ENCODE measurements at regions not wholly inside any gene's neighbourhood (a gene's known extent, or its start where the extent isn't known, plus 50 kb on each side); places are given as distances from the start of the nearest gene placed in this dataset.
"Not testable (repeated sequence)": the region's sequence is repeated elsewhere in the genome, so short reads cannot be mapped to it uniquely, and the experiment has no call there.

GRCh38 chr19:23984911-23985310, 70.2 kb downstream of the ZNF726 start:
- not testable (repeated sequence) for DNase-seq

- no peak for DNase-seq
Measured at GRCh38 chr19:23986623-23987022, 71.9 kb downstream of the ZNF726 start.

- DNase-seq, result no peak
Measured at GRCh38 chr19:23991170-23991569, 76.5 kb downstream of the ZNF726 start.

- no peak for DNase-seq
Measured at GRCh38 chr19:23992348-23992747, 77.7 kb downstream of the ZNF726 start.

- DNase-seq, result no peak
Measured at GRCh38 chr19:23993440-23993839, 78.8 kb downstream of the ZNF726 start.

- DNase-seq, result no peak
Measured at GRCh38 chr19:23996549-23996948, 81.9 kb downstream of the ZNF726 start.

GRCh38 chr19:23998568-23998967, 83.9 kb downstream of the ZNF726 start:
- DNase-seq, result no peak

GRCh38 chr19:23999821-24000610, 85.3 kb downstream of the ZNF726 start:
- no peak for DNase-seq

GRCh38 chr19:24000656-24001055, 86.0 kb downstream of the ZNF726 start:
- no peak for DNase-seq

GRCh38 chr19:24002256-24002945, 84.6 kb upstream of the ZNF254 start:
- no peak for DNase-seq

GRCh38 chr19:24003537-24003936, 83.5 kb upstream of the ZNF254 start:
- DNase-seq, result no peak

GRCh38 chr19:24004166-24004565, 82.8 kb upstream of the ZNF254 start:
- no peak for DNase-seq

- no peak for DNase-seq
Measured at GRCh38 chr19:24029941-24030636, 56.9 kb upstream of the ZNF254 start.

GRCh38 chr19:24032651-24033050, 54.3 kb upstream of the ZNF254 start:
- DNase-seq, result no peak

- DNase-seq, result peak; percentile 77
Measured at GRCh38 chr19:24033301-24033962, 53.6 kb upstream of the ZNF254 start.

- DNase-seq, result peak; percentile 20
Measured at GRCh38 chr19:24033963-24034342, 53.0 kb upstream of the ZNF254 start.

GRCh38 chr19:24035261-24035880, 51.6 kb upstream of the ZNF254 start:
- DNase-seq, result not testable (repeated sequence)
